ENCODE measurements at regions not wholly inside any gene's neighbourhood (a gene's known extent, or its start where the extent isn't known, plus 50 kb on each side); places are given as distances from the start of the nearest gene placed in this dataset.

- DNase-seq, result no peak
Observed at GRCh38 chr10:117638664-117639200, 96.2 kb downstream of the EMX2 start.

- no peak for DNase-seq
Observed at GRCh38 chr10:117640406-117640805, 97.9 kb downstream of the EMX2 start.

GRCh38 chr10:117646718-117647117 is 104.2 kb downstream of the EMX2 start:
- no peak for DNase-seq

GRCh38 chr10:117647306-117647705 is 104.8 kb downstream of the EMX2 start:
- DNase-seq, result no peak

- no peak for DNase-seq
Observed at GRCh38 chr10:117651121-117651520, 108.6 kb downstream of the EMX2 start.

GRCh38 chr10:117652228-117653169 is 110.0 kb downstream of the EMX2 start:
- DNase-seq, result no peak

- no peak for DNase-seq
Observed at GRCh38 chr10:117653170-117653515, 110.6 kb downstream of the EMX2 start.

- DNase-seq, result no peak
Observed at GRCh38 chr10:117654105-117654504, 111.6 kb downstream of the EMX2 start.

GRCh38 chr10:117656385-117657367 is 114.1 kb downstream of the EMX2 start:
- DNase-seq, result no peak

- DNase-seq, result no peak
Observed at GRCh38 chr10:117661316-117661715, 118.8 kb downstream of the EMX2 start.

- DNase-seq, result no peak
Observed at GRCh38 chr10:117662126-117662525, 119.6 kb downstream of the EMX2 start.

- DNase-seq, result no peak
Observed at GRCh38 chr10:117662751-117663540, 120.4 kb downstream of the EMX2 start.

GRCh38 chr10:117663750-117664149 is 121.2 kb downstream of the EMX2 start:
- no peak for DNase-seq

GRCh38 chr10:117664288-117664687 is 121.7 kb downstream of the EMX2 start:
- no peak for DNase-seq

- no peak for DNase-seq
Observed at GRCh38 chr10:117666166-117666565, 123.6 kb downstream of the EMX2 start.

- no peak for DNase-seq
Observed at GRCh38 chr10:117666965-117667364, 124.4 kb downstream of the EMX2 start.

- no peak for DNase-seq
Observed at GRCh38 chr10:117667831-117668230, 125.3 kb downstream of the EMX2 start.

- DNase-seq, result no peak
Observed at GRCh38 chr10:117668327-117669008, 125.9 kb downstream of the EMX2 start.

- DNase-seq, result no peak
Observed at GRCh38 chr10:117669122-117669521, 126.6 kb downstream of the EMX2 start.

- DNase-seq, result no peak
Observed at GRCh38 chr10:117670116-117670904, 127.8 kb downstream of the EMX2 start.
